Left ventricle myocardium superior (tissue), 1 donor: ENCODE measurements at regions not wholly inside any gene's neighbourhood (a gene's known extent, or its start where the extent isn't known, plus 50 kb on each side); places are given as distances from the start of the nearest gene placed in this dataset.

Source experiments
- ATAC-seq: fragments of 200-7000 bp; cut with Tn5 transposase; one replicate; pipeline ENCODE4 v1.9.1; 2020; ENCODE audit warnings: mild to moderate bottlenecking, moderate library complexity
- DNase-seq: peaks from one replicate; pipeline ENCODE4 v3.0.0-alpha.2; 2020
- intact Hi-C: fragments of 100-400 bp; cut with micrococcal nuclease; formaldehyde crosslinking; loops from one replicate; pipeline ENCODE4 v1.11.0; 2022
- donor health status: DM: no; HTN: yes; CAD: no; lungs with severe emphysema.

DNA sequence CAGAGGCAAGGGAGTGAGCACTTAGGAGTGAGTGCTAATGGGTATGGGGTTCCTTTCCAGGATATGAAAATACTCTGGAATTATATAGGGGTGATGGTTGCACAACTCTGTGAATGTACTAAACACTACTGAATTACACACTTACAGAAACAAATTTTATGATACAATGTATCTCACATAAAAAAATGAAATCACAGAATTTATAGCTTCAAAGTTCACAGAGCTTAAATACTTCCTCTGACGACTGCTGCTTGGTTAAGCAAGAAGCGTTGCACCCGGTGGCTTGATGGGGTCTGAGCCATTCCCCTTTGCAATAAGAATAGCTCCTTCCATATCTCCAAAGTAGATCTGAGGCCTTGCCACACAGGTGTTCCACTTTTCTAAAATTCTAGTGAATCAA, 835.1 kb downstream of the TSN start:
- no peak for DNase-seq
- no peak for ATAC-seq
- intact Hi-C loops, result no loop called here

DNA sequence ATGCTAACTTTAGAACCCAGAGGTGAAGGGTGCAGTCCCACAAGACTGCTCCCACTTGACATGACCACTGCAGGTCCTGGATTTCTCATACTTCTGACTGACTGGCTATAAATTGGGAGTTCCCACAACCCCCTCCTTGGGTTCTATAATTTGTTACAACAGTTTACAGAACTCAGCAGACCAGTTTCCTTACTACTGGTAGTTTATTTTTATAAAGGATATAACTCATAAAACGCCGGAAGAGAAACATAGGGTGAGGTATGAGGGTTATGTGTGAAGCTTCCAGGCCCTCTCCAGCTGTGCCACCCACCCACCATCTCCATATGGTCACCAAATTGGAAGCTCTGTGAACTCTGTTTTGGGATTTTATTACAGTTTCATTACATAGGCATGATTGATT, 839.6 kb downstream of the TSN start:
- DNase-seq (no peak), ATAC-seq (no peak)
- intact Hi-C loops, result no loop called here

DNA sequence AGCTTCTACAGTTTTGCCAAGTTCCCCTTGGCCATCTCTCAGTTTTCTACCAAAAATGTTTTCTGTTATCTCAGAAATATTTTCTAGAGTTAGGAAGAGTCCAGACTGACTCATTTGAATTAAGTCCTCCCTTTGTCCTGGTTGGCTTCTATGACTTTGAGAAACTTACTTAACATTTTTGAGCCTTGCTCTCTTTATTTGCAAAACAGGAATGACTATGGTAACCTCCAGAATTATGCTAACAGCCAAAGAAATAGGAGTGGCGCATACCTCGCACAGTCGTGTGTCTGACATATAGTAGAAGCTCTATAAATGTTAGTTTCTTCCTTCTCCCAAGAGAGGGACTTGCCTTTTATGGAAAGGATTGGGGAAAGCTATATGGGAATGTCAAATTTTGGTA, 841.1 kb downstream of the TSN start:
- ATAC-seq (no peak), DNase-seq (no peak)
- intact Hi-C loops, result no loop called here

DNA sequence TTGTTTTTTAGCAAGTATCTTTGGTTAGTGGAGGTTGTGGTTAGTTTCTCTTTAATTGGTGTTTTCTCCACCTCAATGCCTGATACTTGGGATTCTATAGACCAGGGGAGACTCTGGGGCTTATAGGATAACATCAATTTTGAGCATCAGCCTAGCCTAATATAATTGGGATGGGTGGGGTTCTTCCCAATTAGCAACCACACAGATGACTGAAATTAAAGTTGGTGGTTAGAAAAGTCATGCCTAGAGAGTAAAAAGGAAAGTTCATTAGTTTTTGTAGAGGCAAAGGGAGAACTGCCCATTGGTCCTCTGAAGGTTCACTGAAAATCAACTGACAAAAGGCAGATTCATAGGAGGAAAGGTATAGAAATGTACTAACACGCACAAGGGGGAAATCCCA, 843.3 kb downstream of the TSN start:
- no peak for ATAC-seq
- intact Hi-C loops, result no loop called here
- DNase-seq, result no peak

DNA sequence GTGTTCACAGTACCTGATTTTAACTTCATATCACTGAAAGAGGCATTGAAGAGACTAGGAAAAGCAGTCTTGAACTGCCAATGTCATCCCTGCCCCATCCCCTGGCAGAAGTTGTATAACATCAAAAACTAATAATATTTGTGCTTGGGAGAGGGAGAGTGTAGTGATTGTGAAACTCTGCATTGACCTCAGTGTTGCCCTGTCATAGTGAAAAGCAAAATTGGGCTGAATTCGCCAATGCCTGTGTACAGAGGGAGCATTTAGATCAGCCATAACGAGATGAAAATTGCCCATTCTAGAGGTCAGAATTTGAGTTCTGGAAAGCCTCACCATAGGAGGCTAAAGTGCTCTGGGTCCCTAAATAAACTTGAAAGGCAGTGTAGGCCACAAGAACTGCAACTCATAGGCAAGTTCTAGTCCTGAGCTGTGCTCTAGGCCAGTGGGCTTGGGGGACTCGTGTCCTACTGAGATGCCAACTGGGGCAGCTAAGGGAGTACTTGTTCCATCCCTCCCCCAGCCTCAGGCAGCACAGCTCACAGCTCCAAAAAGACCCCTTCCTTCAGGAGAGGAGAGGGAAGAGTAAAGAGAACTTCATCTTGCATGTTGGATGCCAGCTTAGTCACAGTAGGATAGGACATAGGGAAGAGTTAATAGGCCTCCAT, 855.6 kb downstream of the TSN start:
- intact Hi-C loops, result no loop called here
- ATAC-seq (no peak), DNase-seq (no peak)

DNA sequence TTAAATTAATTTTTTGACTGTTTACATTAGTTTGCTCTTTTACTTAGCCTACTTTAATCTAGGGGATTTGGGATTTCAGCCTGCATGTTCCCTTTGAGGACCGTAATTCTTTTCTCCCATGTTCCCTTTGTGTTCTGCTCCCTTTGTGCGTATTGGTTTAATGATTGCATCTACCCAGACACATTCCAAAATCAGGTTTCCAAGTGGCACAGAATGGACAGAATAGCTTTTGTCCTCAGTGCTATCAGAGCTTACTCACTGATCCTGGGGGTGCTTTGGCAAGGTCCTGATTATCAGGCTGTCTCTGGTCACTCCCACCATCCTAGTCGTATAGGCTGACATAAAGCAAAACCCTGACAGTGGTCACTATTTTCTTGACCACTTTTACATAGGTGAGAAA, 867.5 kb downstream of the TSN start:
- intact Hi-C loops, result no loop called here
- no peak for ATAC-seq

DNA sequence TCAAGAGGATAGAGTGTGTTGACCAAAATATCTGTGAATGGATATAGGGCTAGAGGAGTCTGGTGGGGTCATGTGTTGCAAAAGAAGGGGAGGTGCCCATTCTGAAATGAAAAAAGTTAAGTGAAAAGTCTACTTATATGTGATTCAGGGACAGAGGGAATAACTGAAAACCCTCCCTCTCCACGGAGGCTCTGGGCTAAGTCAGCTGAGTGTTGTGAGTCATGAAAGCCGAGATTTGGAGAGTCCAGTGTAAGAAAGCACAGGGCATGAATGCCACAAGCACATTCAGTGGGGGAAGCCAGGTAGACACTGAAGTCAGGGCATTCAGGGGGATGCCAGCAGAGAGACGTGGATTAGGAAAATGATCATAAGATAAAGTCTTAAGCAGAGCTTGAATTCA, 871.9 kb downstream of the TSN start:
- no peak for ATAC-seq
- intact Hi-C loops, result no loop called here
- no peak for DNase-seq

More for the DNA sequence above, 867.5 kb downstream of the TSN start:
- no peak for DNase-seq

DNA sequence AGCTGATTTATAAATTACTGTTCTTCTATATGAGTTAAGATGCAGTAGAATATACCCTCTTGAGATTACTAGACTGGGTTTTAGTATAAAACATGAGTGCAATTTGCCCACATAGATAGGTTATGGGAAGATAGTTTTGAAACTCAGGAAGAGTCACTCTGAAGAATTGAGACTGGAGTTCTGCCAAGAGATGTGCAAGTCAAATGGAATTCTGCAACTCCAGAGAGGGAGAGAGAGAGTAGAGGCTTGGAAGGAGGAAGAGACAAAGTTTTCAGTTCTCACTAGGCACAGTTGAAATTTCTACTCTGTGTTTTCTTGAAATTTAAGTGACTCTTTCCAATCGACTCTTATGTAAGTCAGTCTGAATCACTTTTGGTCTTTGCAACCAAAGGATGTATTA, 878.8 kb downstream of the TSN start:
- no peak for ATAC-seq
- intact Hi-C loops, result no loop called here
- DNase-seq, result no peak

DNA sequence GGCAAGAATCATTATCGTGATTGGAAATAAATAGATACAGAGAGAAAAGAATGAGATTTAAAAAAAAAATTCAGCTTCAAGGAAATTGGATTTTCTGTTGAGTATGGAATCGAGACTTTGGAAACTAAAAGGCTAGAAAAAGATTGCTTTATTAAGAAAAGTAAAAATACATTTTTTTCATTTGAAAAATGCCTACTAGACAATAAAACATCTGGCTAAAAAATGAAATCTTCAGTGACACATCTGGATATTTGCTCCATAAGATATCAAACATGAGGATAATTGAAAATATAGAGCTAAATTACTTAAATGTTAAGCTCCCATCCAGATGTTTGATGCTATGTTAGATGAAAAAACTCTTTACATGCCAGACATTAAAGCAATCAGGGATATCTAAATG, 879.5 kb downstream of the TSN start:
- no peak for ATAC-seq
- no peak for DNase-seq
- intact Hi-C loops, result no loop called here

DNA sequence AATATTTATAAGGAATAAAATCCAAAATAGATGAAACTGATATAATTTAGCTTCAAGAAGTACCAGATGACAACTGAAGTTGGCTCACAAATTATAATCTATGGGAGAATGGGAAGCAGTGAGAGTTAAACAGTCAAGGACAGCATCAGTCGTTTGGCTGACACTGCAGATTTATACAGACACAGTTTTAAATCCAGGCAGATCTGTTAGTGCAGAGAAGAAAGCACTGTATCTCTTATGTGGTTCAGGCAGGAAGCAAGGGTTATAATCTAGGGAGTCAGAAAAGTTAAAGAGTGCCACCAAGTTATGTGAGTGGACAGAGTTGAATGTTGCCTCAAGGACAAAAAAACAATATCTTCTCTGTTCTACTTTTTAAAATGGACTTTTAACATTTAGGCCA, 880.2 kb downstream of the TSN start:
- intact Hi-C loops, result no loop called here
- DNase-seq (no peak), ATAC-seq (no peak)

DNA sequence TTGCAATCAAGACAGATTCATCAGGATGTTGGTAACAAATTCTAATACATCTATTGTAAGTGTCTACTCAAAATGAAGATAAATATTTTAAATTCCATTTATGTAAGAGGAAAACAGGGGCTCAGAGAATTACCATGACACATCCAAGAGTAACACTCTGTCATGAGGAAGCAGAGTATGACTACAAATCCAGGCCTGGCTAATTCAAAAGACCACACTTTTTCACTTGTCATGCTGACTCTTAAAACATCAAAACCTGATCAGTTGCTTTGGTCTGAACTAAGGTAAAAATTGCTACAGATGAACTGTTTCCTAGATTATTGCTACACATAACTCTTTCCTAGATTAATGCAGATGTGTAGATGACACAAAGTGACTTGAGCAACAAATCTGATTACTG, 880.6 kb downstream of the TSN start:
- ATAC-seq (no peak), DNase-seq (no peak)
- intact Hi-C loops, result no loop called here

DNA sequence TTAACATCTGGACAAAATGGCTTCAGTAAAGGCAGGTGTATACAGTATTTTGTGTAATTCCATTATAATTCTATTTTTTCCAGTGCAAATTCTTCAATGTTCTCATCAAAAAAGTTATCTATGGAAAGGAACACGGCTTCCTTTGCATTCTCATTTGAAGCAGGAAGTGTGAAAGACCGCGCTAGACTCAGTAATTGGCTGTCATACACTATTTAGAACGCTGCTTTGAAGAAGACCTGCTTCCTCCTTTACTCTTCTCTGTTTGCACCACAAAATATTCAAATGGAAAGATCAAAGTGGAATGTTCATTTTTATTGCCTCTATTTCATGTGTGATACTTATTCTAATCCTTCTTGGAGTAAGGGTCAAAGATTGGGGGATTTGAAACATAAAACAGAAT, 883.7 kb downstream of the TSN start:
- DNase-seq (no peak), ATAC-seq (no peak)
- intact Hi-C loops, result no loop called here

DNA sequence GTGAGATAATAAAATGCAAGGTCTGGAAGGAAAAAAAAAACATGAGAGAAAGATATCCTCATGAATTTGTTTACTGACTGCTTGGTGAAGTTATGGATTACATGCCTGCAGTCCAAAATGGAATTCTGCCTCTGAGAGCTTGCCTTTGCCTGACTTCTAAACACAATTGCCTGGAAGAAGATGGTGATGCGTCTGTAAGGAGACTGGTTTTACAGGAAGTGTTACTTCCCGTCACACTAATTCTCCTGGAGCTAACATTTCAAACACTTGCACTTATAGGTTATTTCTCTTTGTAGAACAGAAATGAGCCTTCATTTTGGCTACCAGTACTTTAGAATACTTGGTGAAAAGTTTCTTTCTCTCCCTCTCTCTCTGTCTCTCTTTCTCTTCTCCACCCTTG, 884.3 kb downstream of the TSN start:
- intact Hi-C loops, result no loop called here
- ATAC-seq, result no peak
- no peak for DNase-seq

DNA sequence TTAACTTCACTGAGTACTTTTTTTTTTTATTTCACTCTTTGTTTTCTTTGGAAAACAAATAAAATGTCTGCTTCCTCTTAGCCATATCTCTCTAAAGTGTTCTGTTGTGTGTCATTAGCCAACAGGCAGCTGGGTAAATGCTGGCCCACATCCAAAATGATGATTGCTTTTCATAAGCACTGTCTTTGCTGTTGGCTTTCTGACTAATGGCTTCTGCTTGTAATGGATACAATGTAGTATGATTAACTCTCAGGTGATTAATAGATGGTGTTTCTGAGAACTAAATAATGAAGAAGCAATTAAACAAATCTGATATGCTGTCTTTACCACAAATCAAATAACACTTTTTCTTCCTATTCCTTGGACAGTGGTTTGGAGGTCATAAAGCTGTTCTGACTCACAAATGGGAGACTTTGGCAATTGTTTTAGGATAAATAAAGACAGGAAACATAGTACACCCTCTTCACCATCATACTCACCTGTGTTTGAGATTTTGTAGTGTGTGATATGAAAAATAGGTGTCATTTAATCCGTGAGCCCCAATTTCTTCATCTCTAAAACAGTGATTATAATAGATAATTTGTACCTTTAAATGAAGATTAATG, 888.4 kb downstream of the TSN start:
- no peak for DNase-seq
- ATAC-seq, result peak; percentile 19
- intact Hi-C loops, result no loop called here

DNA sequence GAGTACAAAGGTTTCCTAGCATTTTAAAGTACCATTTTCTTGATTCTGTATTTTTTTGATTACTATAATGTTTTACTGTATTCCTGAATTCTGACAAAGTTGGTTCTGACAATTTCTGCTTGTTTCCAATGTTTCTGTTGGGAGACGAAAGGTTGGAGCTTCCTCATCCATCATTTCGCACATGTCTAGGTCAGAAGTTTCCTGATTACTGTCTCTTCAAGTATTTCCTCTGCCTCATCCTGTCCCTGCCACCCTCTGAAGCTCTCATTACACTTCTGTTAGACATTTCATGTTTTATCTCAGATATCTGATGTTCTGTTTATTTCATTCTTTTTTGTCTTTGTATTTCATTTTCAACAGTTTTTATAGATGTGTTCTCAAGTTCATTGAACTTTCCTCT, 895.8 kb downstream of the TSN start:
- intact Hi-C loops, result no loop called here
- ATAC-seq (no peak), DNase-seq (no peak)

DNA sequence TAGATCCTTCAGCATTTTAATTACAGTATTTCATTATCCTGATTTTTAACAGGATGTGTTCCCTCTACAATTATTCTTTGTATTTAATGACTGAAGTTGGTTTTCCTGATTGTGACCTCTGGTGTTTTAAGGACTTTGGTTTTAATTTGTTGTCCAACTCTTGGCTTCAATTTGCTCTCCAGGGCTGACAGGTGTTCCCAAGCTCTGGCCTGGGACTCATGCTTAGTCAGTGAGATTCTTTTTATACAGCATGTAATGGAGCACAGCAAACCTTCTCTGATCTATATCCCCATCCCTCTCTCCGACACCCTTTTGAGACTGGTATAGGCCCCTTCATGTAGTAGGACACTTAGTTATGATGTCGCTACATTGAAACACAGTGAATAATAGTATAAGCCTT, 896.3 kb downstream of the TSN start:
- intact Hi-C loops, result no loop called here
- no peak for ATAC-seq
- DNase-seq, result no peak

DNA sequence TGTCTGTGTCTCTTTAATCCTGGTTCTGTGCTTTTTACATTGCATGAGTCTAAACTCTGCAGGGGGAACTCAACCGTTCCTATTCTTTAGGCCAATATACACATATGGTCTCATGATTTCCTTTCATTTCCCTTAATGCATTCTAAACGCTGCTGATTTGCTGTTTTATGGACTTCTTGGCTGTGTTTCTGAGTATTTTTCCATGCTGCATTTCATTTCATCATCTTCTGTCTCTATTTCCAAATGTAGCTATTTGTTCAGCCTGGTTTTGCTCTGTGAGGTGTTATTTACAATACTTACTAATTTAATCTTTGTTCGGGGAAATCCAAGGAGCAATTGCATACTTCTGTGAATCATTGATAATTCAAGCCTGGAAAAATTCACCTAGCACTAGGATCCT, 897.2 kb downstream of the TSN start:
- DNase-seq (no peak), ATAC-seq (no peak)
- intact Hi-C loops, result no loop called here

DNA sequence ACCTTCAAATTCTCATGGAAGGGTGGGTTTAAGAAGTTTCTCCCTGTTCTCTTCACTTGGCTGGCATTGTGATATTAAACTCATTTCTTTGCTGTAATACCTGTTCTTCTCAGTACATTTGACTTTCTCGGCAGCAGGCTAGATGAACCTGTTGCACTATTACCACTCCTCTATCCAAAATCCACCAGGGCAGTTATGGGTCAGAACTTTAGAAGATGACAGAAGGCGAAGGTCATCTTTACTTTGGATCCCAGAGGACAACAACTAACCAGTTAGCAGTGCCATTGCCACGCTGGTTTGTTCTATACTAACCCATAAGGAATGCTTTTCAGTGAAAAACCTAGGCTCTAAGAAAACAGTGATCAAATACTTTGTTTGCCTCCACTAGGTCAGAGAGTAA, 901.0 kb downstream of the TSN start:
- intact Hi-C loops, result no loop called here
- no peak for ATAC-seq
- DNase-seq, result no peak

DNA sequence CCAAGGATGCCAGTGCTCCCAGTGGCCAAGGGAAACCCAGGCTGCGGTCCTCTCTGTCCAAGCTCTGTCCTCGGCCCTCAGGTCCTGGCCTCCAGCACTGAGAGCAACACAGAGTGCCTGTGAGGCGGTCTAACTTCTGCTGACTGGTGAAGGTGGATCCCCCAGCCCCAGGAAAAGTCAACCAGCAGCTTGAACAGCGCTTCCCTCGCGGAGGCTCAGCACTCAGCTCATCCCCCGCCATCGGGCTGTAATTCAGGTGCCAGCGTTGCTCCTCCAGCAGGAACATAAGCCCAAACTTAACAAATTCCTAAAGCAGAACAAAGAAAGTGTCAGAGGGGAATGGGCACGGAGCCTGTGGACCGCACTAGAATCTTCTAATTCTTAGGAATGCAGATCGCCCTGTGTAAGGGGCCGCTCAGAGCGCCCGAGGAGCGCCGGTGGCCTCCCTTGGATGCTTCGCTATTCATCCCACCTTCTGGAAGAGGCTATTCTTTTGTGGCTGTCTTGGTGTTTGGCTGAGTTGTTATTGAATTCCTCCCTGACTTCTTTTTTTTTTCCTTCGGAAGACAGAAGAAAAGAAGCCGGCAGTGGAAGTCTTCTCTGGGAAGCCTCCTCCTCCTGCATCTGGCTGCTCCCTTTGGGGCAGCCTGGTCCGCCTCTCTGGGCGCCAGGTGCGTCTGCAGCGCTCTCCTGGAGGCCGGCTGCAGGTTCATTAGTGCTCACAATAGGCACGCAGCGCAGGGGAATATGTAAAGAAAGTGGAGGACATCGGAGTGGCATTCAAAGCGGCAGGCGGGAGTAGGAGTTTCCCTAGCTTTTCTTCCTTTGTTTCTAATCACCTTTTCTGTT, 905.6 kb downstream of the TSN start:
- ATAC-seq (no peak), DNase-seq (peak; percentile 27)
- intact Hi-C loops, result no loop called here

DNA sequence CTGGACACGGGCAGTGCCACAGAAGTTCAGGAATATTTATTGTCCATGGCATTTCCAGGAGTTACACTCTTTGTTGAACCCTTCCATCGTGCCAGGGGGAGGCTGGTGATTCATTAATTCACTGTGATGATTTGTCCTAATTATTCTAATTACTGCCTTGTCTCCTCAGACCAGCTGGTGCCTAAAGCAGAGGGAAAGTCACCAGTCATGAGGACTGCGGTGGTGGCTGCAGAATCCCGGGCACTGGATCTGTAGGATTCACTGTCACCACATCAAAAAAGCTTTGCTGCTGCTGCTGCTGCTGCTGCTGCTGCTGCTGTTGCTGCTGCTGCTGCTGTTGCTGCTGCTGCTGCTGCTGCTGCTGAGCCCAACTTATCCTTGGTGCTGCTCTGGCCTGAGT, 908.2 kb downstream of the TSN start:
- ATAC-seq (no peak), DNase-seq (no peak)
- intact Hi-C loops, result no loop called here

DNA sequence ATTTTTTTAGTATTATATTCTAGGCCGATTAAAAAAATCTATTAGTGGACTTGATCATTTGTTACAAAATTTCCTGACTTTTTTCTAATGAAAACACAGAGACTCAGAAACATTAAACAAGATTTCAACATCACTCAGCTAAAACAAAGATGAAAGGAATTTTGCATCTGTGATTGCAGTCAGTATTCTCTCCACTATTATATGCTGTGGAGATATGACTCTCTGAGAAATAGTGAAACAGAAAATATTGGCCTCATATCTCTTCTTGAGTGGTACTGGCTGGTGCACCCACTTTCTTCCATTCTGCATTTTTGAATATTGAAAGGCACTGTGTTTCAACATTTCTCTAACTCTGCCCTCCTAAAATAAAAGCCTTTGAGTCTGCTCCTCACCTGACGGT, 914.2 kb downstream of the TSN start:
- intact Hi-C loops, result no loop called here
- DNase-seq, result no peak
- no peak for ATAC-seq
